ENCODE measurements at regions not wholly inside any gene's neighbourhood (a gene's known extent, or its start where the extent isn't known, plus 50 kb on each side); places are given as distances from the start of the nearest gene placed in this dataset.

DNA sequence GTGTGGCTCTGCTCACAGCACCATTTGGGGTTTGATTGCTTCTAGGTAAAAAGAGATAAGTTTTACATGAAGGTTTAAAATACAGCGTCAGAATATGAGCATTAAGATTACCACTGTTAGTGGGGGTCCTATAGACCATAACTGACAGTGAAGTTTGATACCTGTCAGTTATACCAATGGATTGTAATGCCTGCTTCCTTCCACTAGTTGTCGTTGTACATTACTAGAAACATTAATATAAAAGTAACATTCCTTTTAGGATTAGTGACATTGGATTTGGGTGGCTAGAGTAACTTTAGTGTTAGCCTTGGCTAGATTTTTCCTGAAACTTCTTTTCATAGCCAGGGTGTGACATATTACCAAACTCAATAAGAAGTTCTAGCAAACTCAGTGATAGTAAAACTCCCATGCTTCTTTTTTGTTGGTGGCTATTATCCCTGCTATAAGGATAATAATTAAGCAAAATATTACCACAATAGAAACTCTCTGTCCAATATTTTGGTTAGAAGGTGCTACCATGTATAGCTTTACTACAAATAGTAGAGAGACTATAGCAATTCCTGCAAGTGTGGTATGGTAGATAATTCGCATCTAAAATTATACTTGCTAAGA is 57.1 kb downstream of the FAM181B start:
- DNase-seq (ENCODE audit: low spot score) (no peak), ATAC-seq (peak; percentile 49)

DNA sequence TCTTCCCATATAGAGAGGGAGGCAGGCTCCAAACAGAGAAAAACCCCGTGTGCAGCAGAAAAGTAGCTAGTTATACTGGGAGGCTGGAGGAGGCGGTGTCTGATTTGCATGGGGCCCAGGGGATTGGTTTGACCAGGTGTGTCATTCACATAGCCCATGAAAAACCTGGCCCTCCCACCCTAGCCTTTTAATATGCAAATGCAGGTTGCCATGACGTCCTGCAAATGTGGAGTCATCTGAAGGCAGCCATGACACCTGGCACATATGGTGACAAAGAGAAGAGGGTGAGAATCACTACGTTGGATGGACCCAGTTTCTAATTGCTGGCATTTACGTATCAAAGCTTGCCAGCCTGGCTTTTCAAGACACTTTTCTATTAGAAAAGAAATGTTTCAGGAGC is 57.8 kb downstream of the FAM181B start:
- no peak for DNase-seq (ENCODE audit: low spot score)
- ATAC-seq: no peak

DNA sequence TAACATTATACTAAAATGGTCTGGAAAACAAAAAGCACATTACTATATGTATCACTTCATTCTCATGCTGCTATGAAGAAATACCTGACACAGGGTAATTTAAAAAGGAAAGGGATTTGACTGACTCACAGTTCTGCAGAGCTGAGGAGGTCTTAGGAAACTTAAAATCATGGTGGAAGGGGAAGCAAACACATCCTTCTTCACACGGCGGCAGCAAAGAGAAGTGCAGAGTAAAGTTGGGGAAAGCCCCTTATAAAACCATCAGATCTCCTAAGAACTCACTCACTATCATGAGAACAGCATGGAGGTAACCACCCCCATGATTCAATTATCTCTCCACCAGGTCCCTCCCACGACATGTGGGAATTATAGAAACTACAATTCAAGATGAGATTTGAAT is 60.0 kb downstream of the FAM181B start:
- ATAC-seq: no peak
- no peak for DNase-seq (ENCODE audit: low spot score)

DNA sequence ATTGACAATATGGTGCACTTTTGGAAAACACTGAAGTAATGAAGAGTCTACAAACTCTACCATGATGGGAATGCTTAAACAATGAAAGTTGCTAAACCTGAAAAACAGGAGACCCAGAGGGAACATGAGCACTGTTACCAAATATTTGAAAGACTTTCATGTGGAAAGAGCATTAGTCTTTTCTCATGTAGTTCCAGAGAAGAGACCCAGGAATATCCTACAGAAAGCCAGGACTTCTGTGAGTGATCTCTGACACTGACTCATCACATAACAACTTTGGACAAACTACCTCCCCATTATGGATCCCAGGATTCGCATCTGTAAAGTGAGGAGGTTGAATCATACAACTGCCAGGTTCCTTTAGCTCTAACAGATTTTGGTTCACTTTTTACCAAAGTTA is 62.2 kb downstream of the FAM181B start:
- DNase-seq (ENCODE audit: low spot score) (no peak), ATAC-seq (no peak)

DNA sequence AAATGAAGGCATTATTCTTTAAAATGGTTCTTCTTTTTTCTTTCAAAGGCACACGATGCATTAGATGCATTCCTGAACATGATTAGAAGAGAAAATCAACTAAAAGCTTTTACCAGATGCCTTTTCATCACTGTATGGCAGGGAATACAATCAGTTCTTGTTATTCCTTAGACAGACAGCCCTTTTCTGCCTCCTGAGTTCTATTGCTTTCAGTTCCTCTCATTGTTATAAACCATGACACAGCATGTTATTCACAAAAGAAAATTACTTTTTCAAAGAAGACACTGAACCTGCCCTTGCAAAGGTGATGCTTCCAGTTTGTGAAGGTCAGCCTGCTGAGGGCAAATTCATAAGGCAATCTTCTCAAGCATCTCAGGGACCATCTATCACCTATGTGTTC is 70.1 kb downstream of the FAM181B start:
- no peak for ATAC-seq

DNA sequence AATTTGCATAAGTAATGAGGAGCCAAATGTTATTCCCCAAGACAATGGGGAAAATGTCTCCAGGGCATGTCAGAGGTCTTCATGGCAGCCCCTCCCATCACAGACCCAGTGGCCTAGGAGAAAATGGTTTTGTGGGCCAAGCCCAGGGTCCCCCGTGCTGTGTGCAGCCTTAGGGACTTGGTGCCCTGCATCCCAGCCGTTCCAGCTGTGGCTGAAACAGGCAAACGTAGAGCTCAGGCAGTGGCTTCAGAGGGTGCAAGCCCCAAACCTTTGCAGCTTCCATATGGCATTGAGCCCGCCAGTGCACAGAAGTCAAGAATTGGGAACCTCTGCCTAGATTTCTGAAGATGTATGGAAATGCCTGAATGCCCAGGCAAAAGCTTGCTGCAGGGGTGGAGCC is 79.9 kb downstream of the FAM181B start:
- ATAC-seq (no peak), DNase-seq (ENCODE audit: low spot score) (no peak)

More for the DNA sequence above, 70.1 kb downstream of the FAM181B start:
- no peak for DNase-seq (ENCODE audit: low spot score)

DNA sequence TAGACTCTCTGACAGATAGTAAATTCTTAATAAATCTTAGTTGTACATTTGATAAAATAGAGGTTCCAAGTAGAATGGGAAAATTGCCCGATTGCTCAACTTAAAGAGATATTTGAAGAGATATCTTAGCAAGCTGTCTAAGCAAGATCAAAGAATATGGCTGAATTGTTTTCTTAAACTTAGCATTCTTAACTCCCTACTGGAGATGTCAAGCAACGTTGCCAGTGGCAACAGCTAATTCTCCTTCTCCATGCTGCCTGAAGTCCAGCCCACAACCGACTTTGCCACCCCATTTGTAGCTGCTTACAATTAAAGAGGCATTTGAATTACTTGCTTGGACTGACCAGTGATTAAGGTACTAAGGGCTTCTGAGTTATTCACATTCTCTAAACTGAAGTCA is 94.4 kb downstream of the FAM181B start:
- ATAC-seq (no peak), DNase-seq (ENCODE audit: low spot score) (no peak)

DNA sequence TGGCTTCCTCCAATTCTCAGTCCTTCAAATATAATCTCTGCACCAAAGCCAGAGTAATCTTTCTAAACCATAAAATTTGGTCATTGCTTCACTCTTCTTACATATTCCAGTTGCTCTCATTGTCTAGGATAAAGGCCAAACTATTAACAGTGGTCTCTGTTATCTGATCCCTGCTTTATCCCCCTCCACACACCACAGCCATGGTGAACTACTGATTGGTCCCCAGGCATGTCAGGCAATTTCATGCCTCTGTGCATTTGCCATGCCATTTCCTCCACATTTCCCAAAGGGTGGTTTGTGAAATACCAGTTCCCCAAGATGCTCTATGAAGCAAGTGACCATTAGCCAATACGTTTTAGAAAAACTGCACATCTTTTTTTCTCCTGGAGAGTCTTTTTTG is 97.0 kb downstream of the FAM181B start:
- no peak for ATAC-seq
- DNase-seq (ENCODE audit: low spot score): no peak

DNA sequence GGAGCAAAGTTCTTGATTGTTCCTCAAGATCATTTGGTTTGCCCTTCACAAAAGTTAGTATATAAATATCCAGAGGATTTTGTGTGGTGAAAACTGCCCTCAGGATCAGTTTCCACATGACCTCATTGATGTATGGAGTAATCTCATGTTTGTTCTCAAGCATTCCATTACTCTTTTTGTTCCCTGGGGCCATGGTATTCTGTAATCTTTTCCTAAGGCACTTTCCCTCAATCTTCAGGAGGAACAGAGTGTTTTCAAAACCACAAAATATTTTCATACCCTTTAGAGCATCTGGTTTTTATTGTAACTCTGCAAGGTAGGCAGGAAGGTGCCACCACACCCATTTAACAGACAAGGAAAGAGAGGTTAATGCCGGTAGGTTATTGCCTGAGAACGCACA is 99.6 kb downstream of the FAM181B start:
- no peak for ATAC-seq

DNA sequence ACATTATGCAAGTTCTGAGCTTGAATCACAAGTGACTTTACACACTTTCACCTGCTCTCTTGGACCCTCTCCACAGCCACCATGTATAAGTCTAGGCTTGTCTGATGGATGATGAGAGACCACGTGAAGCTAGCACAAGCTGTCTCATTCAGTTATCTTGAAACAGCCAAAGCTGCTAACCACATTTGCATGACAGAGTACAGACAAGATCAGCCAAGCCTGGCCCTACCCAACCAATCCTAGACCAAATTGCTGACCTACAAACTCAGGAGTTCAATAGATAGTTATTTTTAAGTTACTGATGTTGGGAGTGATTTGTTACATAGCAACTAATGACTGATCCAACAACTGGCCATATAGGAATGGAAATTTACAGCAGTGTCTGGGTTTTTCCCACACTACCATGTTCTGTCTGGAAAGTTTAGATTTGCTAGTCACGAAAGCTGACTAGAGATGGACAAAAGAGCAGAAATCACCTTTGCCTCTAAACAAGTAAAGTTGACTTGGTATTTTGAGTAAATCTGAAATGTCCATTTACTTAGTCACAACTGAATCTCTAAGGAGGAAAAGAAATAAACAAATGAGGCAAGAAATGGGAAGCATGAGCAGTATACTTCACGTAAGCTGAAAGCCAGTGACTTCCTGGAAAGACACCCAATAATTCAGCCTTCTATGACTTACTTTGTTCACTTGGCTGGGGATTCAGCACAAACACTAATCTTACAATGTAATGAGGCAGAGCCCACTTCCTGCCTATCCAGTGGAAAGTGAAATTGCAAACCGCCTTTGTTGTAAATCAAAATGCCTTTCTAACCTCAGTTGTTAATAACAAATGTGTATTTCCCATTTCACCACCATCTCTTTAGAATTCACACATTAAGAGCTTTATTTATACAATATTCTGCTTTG is 101.7 kb downstream of the FAM181B start:
- no peak for DNase-seq (ENCODE audit: low spot score)
- ATAC-seq: no peak

More for the DNA sequence above, 99.6 kb downstream of the FAM181B start:
- DNase-seq (ENCODE audit: low spot score): no peak

DNA sequence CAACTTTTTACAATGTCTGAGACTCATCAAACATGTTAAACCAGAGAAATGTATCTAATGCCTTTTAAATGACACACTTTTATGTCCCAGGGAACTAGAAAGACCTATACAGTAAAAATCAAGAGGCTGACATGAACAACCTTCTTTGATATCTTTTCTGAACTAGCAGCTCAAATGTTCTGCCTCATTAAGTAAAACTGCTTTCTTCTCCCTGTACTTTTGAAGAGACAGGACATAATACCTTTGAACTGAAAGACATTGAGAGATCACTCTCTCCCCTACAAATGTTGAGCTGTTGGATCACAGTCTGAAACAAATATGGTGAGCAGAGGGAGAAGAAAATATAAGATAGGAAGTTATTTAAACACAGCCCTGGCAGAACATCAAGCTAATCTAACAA is 123.0 kb downstream of the FAM181B start:
- ATAC-seq: no peak
- DNase-seq (ENCODE audit: low spot score): no peak

DNA sequence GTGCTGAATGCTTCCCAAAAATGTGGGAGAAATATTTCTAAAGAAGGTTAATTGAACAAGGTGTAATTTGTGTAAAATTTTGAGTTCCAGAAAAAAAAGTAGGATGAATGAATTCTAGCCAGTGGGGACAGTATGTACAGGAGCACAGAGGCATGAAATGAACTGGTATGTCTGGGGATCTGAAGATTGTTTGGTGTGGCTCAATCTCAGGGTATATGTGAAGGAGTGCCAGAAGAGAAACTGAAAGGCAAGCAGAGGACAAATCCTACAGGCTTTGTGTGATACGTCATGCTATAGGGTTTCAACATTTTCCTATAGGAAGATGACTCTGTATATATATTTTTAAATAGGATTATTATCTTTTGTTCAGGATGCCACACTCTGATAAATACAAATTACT is 126.9 kb downstream of the FAM181B start:
- DNase-seq (ENCODE audit: low spot score): no peak
- ATAC-seq: no peak

DNA sequence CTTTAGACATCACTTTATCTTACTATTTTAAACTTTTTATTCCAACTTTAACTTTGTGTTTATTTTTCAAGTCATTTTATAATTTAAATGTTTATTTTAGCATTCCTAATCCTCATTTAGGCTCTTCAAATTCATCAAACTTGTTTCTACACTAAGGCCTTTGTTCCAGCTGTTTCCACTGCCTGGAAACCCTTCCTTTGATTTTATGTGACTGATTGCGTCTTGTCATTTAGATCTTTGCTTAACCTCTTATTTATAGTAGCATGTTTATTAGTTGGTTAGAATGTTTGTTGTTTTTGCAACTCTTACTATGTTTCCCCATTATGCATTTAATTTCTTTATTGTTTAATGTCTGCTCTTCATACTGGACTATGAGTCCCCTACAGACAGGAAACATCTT is 132.0 kb downstream of the FAM181B start:
- no peak for DNase-seq (ENCODE audit: low spot score)
- no peak for ATAC-seq

DNA sequence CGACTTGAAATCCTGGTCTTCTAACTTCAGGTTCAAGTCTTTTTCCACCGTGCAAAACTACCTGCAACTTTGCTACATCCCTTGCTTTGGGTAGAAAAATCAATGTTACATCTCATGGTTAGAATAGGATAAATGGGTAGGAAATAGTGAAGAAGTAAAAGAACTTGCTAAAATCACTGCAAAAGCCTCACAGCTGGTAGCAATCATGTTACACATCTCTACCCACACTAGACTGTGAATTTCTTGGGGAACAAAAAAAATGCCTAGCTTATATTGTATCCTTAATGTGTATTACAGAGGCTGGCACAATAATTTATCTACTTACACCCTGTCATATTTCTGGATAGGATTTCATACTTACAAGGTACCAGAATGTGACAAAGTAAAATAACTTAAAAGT is 133.8 kb downstream of the FAM181B start:
- no peak for ATAC-seq

DNA sequence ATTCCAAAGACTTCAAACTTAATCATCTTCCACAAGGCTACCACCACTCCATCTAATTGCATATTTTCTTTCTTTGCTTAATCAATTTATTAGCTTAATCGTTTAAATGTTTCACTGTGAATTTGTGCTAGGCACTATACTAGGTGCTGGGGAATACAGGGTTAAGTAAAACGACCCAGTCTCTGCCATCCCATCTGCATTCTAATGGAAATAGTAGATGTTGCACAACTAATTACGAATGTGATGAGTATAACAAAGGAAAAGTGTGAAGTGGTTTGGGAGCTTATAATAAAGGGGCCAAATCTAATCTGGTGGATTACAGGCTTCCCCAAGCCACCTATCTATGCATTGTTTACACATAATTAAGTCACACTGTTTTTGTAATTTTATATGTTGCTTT is 147.1 kb downstream of the FAM181B start:
- DNase-seq (ENCODE audit: low spot score) (no peak), ATAC-seq (no peak)

More for the DNA sequence above, 133.8 kb downstream of the FAM181B start:
- DNase-seq (ENCODE audit: low spot score): no peak

DNA sequence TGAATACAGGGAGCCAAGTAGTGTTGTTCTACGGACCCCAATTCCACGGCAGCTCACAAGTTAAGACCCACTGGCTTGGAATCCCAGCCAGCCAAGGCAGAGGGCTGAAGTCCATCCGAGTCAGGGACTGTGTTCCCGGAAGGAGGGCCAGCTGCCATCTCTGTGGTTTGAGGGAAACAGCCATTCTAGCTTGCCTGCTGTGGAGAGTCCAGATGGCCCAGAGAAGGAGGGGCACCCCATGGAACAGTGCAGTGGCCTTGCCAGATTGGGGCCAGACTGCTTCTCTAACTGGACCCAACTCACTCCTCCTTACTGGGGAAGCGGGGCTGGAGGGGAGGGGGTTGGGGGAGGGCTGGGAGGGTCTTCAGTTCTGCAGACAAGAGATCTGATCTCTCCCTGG is 156.4 kb downstream of the FAM181B start:
- DNase-seq (ENCODE audit: low spot score) (no peak), ATAC-seq (no peak)

DNA sequence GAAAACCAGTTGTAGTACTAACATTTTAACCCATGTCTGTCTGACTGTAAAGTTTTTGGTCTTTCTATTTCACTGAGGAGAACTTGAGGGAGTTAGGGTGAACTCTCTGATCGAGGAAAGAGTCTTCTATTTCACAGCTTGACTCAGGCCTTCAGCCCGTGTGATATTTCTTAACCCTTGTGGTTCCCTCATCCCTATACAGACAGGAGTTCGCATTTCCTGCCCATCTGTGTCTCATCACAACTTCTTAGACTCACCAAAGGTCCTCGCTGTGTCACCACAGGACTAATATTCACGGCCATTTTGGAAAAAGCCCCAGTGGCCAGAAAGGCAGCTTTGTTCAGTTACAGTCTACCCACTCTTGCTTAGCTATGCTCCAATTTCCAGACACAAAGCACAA is 172.8 kb downstream of the FAM181B start:
- DNase-seq (ENCODE audit: low spot score) (no peak), ATAC-seq (no peak)

DNA sequence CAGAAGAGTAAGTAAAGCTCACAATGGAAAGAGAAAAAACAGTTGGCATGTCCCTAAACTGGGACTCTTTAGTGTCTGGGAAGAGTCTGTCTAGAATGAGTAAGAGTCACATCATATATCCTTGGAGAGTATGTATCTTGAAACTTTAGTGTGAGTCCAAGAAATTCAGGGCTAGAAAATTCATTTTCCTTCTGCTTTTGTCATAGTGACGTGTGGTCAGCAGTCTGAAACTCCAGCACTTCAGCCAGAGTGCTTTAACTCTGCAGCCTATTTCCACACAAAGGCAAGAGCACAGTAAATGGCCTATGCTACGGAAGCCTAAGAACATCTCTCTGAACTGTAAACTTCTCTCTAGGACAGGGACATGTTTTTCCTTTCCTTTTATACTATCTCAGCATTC is 174.1 kb downstream of the FAM181B start:
- no peak for DNase-seq (ENCODE audit: low spot score)
- ATAC-seq: no peak

DNA sequence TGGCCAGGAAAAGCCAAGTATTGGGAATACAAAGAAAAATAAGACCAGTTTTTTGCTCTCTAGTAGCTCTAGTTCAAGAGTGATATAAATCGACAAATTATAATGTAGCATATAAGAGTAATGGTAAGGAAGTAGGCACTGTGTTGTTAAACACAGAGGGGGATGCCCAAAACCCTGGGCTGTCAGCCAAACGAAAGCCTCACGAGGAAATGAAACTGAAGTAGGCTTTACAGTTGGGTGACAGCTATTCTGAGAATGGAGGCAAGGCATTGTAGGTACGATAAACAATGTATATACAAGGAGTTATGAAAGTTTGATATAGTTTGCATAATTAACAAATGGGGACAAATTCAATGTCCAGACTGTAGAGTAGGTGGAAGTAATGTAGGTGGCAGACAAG is 176.4 kb downstream of the FAM181B start:
- ATAC-seq (no peak), DNase-seq (ENCODE audit: low spot score) (no peak)

DNA sequence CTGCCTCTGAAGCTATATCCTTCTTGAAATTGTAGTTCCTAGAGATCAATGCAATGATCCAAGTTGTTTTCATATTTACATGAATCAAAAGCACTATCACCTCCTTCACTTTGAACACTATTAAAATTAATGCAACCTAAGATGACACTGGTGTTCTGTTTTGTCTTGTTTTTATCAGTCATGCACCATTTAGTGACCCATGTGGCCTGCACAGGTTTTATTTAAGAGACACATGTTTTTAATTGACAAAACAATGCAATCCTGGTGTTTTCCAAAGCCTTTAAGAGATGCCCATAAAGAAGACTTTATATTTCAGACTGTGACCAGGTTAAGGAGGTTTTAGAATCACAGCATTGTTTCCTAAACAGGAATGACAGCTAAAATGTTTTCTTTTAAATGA is 177.5 kb downstream of the FAM181B start:
- no peak for DNase-seq (ENCODE audit: low spot score)
- ATAC-seq: no peak

DNA sequence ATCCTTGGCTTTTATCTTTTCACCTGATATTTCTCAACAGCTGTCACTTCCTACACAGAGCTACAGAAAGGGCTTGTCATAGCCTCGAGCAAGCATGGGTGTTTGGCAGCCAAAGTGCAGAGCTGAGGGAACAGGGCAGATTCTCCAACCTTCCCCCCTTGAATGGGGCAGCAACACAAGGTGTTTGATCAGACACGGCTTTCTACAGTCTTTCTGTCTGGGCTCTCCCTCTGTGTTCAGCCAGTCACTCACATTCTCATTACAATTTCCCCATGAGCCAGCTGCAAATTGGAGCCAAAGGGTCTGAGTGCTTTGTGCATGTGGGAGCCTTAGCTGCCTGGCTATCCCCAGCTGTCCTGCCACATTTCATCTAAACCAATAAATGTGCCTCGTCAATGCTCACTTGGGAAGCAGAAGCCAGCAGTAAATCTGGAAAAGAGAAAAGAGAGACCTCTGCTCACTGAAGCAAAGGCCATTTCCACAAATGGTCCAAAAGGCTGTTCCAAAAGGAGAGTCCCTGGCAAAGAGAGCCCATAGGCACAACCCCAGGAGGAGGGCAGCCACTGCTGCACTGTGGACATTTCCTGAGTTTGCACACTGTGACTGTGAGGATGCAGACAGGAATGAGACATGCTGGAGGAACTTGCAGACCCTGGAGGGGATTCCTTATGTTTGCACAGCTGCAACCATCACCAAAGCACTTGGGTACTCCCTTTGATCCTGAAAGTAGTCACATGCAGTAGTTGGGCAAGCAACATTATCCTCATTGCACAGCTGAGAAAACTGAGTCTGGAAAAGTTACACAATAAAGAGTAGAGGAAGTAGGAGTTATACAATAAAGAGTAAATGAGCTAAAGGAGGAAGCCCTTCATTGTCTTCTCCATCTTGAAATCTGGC is 186.8 kb downstream of the FAM181B start:
- ATAC-seq (no peak), DNase-seq (ENCODE audit: low spot score) (no peak)

DNA sequence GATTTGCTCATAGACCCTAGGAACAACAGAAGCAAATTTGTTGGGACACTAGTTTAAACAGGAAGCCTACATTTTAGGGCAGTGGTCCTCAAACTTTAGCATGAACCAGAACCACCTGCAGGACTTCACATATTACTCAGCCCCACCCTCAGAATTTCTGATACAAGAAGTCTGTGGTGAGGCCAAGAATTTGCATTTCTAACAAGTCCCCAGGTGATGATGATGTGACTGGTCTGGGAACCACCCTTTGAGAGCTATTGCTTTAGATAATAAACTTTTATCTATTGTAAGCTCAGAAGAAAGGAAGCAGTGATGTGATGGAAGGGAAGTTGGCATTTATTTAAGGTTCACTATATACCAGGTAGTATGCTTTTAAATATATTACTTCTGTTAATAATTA is 194.0 kb downstream of the FAM181B start:
- DNase-seq (ENCODE audit: low spot score): no peak
- ATAC-seq: no peak

Measured in left lobe of liver (tissue), 2 donors.